ENCODE measurements at regions not wholly inside any gene's neighbourhood (a gene's known extent, or its start where the extent isn't known, plus 50 kb on each side); places are given as distances from the start of the nearest gene placed in this dataset.

DNA sequence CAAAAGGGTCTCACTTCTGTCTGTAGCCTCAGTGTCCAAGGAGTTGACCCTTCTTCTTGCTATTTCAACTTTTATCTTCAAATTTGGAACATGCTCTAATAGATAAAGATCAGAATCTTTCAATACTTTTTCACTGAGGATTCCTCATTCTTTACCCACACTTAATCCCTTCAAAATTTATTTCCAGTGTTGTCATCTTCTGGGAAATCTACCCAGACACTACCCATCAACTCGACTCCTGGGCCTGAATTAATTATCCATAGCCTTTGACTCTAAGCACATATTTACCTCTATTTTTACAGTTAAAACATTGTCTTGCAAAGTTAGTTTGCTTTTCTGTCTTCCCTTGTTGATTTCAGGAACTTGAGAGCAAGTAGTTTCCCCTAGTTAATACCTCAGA, 1022.5 kb downstream of the PCDH9 start:
- no peak overlapping the region for H3K4me3 ChIP-seq (ENCODE audit: low read depth, low read length)
- DNase-seq (ENCODE audit: low read depth): no peak
- TF ChIP-seq, protein P1, sequence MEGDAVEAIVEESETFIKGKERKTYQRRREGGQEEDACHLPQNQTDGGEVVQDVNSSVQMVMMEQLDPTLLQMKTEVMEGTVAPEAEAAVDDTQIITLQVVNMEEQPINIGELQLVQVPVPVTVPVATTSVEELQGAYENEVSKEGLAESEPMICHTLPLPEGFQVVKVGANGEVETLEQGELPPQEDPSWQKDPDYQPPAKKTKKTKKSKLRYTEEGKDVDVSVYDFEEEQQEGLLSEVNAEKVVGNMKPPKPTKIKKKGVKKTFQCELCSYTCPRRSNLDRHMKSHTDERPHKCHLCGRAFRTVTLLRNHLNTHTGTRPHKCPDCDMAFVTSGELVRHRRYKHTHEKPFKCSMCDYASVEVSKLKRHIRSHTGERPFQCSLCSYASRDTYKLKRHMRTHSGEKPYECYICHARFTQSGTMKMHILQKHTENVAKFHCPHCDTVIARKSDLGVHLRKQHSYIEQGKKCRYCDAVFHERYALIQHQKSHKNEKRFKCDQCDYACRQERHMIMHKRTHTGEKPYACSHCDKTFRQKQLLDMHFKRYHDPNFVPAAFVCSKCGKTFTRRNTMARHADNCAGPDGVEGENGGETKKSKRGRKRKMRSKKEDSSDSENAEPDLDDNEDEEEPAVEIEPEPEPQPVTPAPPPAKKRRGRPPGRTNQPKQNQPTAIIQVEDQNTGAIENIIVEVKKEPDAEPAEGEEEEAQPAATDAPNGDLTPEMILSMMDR (conservative IDR thresholded peaks at IDR 0.05; ENCODE audit: low read depth, low read length): no peak

DNA sequence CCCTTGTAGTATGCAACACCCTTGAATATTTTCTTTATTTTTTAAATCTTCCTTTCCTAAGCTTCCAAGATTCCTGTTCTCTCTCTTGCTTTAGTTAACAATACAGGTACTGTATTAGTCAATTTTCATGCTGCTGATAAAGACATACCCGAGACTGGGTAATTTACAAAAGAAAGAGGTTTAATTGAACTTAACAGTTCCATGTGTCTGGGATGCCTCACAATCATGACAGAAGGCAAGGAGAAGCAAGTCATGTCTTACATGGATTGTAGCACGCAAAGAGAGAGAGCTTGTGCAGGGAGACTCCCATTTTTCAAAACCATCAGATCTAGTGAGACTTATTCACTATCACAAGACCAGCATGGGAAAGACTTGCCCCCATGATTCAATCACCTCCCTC, 1024.3 kb downstream of the PCDH9 start:
- TF ChIP-seq, protein P1 (conservative IDR thresholded peaks at IDR 0.05; ENCODE audit: low read depth, low read length): no peak
- no peak overlapping the region for H3K4me3 ChIP-seq (ENCODE audit: low read depth, low read length)
- no peak for DNase-seq (ENCODE audit: low read depth)

DNA sequence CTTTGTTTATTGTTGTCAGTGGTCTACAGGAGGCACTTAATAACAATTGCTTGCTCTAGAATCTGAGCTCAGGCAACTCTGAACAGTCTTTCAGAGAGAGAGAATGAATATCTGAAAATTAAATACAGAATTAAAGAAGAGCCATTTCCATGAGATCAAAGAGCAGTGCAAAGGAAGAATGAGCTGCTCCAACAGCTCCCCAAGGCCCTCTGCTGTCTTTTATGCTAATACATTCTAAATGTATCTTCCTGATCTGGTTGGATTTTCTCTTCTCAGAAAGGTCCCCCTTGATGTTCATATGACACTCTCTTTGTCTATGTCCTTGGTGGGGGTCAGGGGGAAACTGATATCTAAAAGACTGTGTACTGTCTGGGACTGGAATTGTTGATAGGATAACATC, 1029.6 kb downstream of the PCDH9 start:
- TF ChIP-seq, protein P1 (conservative IDR thresholded peaks at IDR 0.05; ENCODE audit: low read depth, low read length): peak; percentile 7
- H3K4me3 ChIP-seq (ENCODE audit: low read depth, low read length): no peak overlapping the region
- no peak for DNase-seq (ENCODE audit: low read depth)

DNA sequence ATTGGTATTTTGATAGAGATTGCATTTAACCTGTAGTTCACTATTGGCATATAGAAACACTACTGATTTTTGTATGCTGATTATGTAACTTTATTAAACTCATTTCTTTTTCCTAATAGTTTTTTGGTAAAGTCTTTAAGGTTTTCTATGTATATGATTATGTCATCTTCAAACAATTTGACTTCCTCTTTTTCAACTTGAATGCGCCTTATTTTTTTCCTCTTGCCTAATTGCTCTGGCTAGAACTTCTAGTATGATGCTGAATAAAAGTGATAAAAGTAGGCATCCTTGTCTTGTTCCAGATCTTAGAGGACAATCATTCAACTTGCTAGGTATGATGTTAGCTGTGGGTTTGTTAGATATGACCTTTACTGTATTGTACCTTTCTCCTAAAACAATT, 1034.9 kb downstream of the PCDH9 start:
- no peak for DNase-seq (ENCODE audit: low read depth)
- H3K4me3 ChIP-seq (ENCODE audit: low read depth, low read length): no peak overlapping the region
- TF ChIP-seq, protein P1 (conservative IDR thresholded peaks at IDR 0.05; ENCODE audit: low read depth, low read length): no peak

DNA sequence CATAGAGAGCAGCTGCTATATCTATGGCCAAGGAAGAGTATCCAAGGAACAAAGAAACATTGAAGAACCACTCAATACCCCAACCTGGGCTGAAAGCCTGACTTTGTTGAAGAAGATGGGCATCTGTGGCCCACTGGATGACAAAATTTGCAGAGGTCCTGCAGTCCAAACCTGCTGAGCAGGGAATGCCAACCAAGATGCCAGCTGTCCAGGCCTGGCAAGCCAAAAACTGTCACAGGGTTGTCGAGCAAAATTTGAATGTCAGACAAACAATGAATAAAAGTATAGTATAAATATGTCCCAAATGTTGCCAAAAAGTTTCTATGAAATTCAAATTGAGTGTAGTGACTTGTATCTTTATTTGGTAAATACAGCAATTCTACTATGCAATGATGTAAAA, 1040.2 kb downstream of the PCDH9 start:
- no peak for DNase-seq (ENCODE audit: low read depth)
- no peak overlapping the region for H3K4me3 ChIP-seq (ENCODE audit: low read depth, low read length)
- TF ChIP-seq, protein P1 (conservative IDR thresholded peaks at IDR 0.05; ENCODE audit: low read depth, low read length): no peak

DNA sequence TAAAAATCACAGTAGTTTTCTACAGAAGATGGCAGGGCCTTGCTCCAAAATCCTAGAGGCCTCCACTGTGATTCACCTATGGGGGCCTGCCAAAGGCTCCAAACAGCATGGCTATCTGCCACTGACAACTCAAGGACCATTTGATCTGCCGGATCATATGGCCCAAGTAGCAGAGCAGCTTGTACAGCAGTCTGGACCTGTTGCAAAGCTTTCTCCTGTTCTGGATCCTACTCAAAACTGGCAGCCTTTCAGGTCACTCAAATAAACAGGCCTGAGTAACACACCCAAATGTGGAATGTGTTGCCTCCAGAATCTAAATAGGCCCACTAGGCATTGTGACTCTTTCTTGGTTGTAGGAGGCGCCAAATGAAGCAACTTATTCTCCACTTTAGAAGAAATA, 1049.3 kb downstream of the PCDH9 start:
- no peak overlapping the region for H3K4me3 ChIP-seq (ENCODE audit: low read depth, low read length)
- no peak for DNase-seq (ENCODE audit: low read depth)
- TF ChIP-seq, protein P1 (conservative IDR thresholded peaks at IDR 0.05; ENCODE audit: low read depth, low read length): no peak

DNA sequence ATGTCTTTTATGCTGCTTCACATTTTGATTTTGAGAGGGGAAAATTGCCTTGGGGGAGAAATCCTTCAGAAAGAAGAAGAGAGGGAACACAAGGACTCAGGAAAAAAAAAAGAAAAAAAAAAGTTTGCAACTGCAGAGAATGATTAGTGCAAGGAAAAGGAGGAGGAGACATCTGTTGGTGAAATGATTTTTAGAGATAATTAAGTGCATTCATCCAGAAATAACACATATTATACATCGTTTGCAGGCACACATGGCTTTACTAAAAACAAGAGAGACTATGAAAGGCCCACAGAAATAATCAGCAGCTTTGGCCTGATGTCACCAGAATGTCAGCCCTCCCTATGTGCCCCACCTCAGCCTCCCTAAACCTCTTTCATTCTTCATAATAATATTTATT, 1058.2 kb downstream of the PCDH9 start:
- no peak overlapping the region for H3K4me3 ChIP-seq (ENCODE audit: low read depth, low read length)
- no peak for DNase-seq (ENCODE audit: low read depth)
- TF ChIP-seq, protein P1 (conservative IDR thresholded peaks at IDR 0.05; ENCODE audit: low read depth, low read length): no peak
